ENCODE measurements at regions not wholly inside any gene's neighbourhood (a gene's known extent, or its start where the extent isn't known, plus 50 kb on each side); places are given as distances from the start of the nearest gene placed in this dataset.

GRCh38 chr2:12227941-12228608 is 481.6 kb downstream of the LPIN1 start:
- no peak overlapping the region for H3K27ac ChIP-seq
- no peak for TF ChIP-seq CTCF (conservative IDR thresholded peaks at IDR 0.05)

GRCh38 chr2:12231288-12231687 is 484.9 kb downstream of the LPIN1 start:
- TF ChIP-seq CTCF (conservative IDR thresholded peaks at IDR 0.05): no peak
- no peak overlapping the region for H3K27ac ChIP-seq

- no peak overlapping the region for H3K27ac ChIP-seq
- no peak for TF ChIP-seq CTCF (conservative IDR thresholded peaks at IDR 0.05)
Measured at GRCh38 chr2:12232876-12233275, 483.9 kb upstream of the TRIB2 start.

- no peak for TF ChIP-seq CTCF (conservative IDR thresholded peaks at IDR 0.05)
- no peak overlapping the region for H3K27ac ChIP-seq
Measured at GRCh38 chr2:12236136-12236844, 480.4 kb upstream of the TRIB2 start.

- no peak overlapping the region for H3K27ac ChIP-seq
- no peak for TF ChIP-seq CTCF (conservative IDR thresholded peaks at IDR 0.05)
Measured at GRCh38 chr2:12240206-12240605, 476.5 kb upstream of the TRIB2 start.

GRCh38 chr2:12243381-12243780 is 473.4 kb upstream of the TRIB2 start:
- H3K27ac ChIP-seq: no peak overlapping the region
- no peak for TF ChIP-seq CTCF (conservative IDR thresholded peaks at IDR 0.05)

- H3K27ac ChIP-seq: no peak overlapping the region
- no peak for TF ChIP-seq CTCF (conservative IDR thresholded peaks at IDR 0.05)
Measured at GRCh38 chr2:12244070-12244469, 472.7 kb upstream of the TRIB2 start.
